Ishikawa (cell line): ENCODE measurements at regions not wholly inside any gene's neighbourhood (a gene's known extent, or its start where the extent isn't known, plus 50 kb on each side); places are given as distances from the start of the nearest gene placed in this dataset.

ENCODE experiments used
- CEBPB ChIP-seq: IDR thresholded peaks from 2 replicates; pipeline ENCODE4 v1.6.1; 2012
- CREB1 ChIP-seq: IDR thresholded peaks from 2 replicates; pipeline ENCODE4 v1.6.1; 2012; ENCODE audit warnings: low read depth
- EGR1 ChIP-seq: IDR thresholded peaks from 2 replicates; pipeline ENCODE4 v1.6.1; 2012
- EP300 ChIP-seq: IDR thresholded peaks from 2 replicates; pipeline ENCODE4 v1.6.1; 2012; ENCODE audit warnings: borderline replicate concordance
- FOXM1 ChIP-seq: IDR thresholded peaks from 2 replicates; pipeline ENCODE4 v1.6.1; 2012; ENCODE audit warnings: low read depth, borderline replicate concordance
- MAX ChIP-seq: IDR thresholded peaks from 2 replicates; pipeline ENCODE4 v1.6.1; 2012
- NFIC ChIP-seq: IDR thresholded peaks from 2 replicates; pipeline ENCODE4 v1.6.1; 2012
- RAD21 ChIP-seq: IDR thresholded peaks from 2 replicates; pipeline ENCODE4 v1.6.1; 2012; ENCODE audit warnings: low read depth
- REST ChIP-seq: IDR thresholded peaks from 2 replicates; pipeline ENCODE4 v1.6.1; 2012; ENCODE audit warnings: low read depth, mild to moderate bottlenecking
- TAF1 ChIP-seq: IDR thresholded peaks from 2 replicates; pipeline ENCODE4 v1.6.1; 2012; ENCODE audit warnings: low read depth, mild to moderate bottlenecking
- TCF12 ChIP-seq: IDR thresholded peaks from 2 replicates; pipeline ENCODE4 v1.6.1; 2012; ENCODE audit warnings: low read depth
- TEAD4 ChIP-seq: IDR thresholded peaks from 2 replicates; pipeline ENCODE4 v1.6.1; 2012
- USF1 ChIP-seq: IDR thresholded peaks from 2 replicates; pipeline ENCODE4 v1.6.1; 2012
- YY1 ChIP-seq: IDR thresholded peaks from 2 replicates; pipeline ENCODE4 v1.6.1; 2012; ENCODE audit warnings: low read depth
- ZBTB7A ChIP-seq: IDR thresholded peaks from 2 replicates; pipeline ENCODE4 v1.6.1; 2012; ENCODE audit warnings: low read depth

- TF ChIP-seq TEAD4: no peak
- no peak for TF ChIP-seq CREB1
- TF ChIP-seq FOXM1: no peak
- TF ChIP-seq USF1: no peak
- TF ChIP-seq NFIC: no peak
- no peak for TF ChIP-seq CEBPB
- TF ChIP-seq MAX: no peak
- no peak for TF ChIP-seq ZBTB7A
- TF ChIP-seq REST: no peak
- TF ChIP-seq TCF12: no peak
- TF ChIP-seq RAD21: no peak
- no peak for TF ChIP-seq YY1
- TF ChIP-seq EP300: no peak
- no peak for TF ChIP-seq EGR1
These were observed 1152.1 kb upstream of the AUTS2 start for GRCh38 chr7:68446183-68446582.

GRCh38 chr7:68449099-68449498, 1149.2 kb upstream of the AUTS2 start:
- TF ChIP-seq EGR1 (no peak), YY1 (no peak), NFIC (no peak), ZBTB7A (no peak), REST (no peak)

- no peak for TF ChIP-seq EGR1
These were observed 1148.5 kb upstream of the AUTS2 start for GRCh38 chr7:68449816-68450215.

GRCh38 chr7:68454931-68455330, 1143.3 kb upstream of the AUTS2 start:
- TF ChIP-seq ZBTB7A (no peak), TAF1 (no peak), CEBPB (no peak), EGR1 (no peak), YY1 (no peak), NFIC (no peak), MAX (no peak), CREB1 (no peak)

- TF ChIP-seq ZBTB7A: no peak
- TF ChIP-seq EP300: no peak
- no peak for TF ChIP-seq TEAD4
- TF ChIP-seq MAX: no peak
- TF ChIP-seq NFIC: no peak
- no peak for TF ChIP-seq FOXM1
- TF ChIP-seq USF1: no peak
- no peak for TF ChIP-seq REST
- TF ChIP-seq TAF1: no peak
- no peak for TF ChIP-seq TCF12
- TF ChIP-seq YY1: no peak
- no peak for TF ChIP-seq CEBPB
These were observed 1141.8 kb upstream of the AUTS2 start for GRCh38 chr7:68456469-68456868.
